Panc1 (cell line): ENCODE measurements at regions not wholly inside any gene's neighbourhood (a gene's known extent, or its start where the extent isn't known, plus 50 kb on each side); places are given as distances from the start of the nearest gene placed in this dataset.

Source experiments
- POLR2AphosphoS5 ChIP-seq: IDR thresholded peaks from 2 replicates; pipeline ENCODE4 v1.6.1; 2012; ENCODE audit warnings: mild to moderate bottlenecking, low read depth, low read length, moderate library complexity
- SIN3A ChIP-seq: IDR thresholded peaks from 2 replicates; pipeline ENCODE4 v1.6.1; 2012; ENCODE audit warnings: low read depth, mild to moderate bottlenecking, low read length, moderate library complexity, borderline replicate concordance; ENCODE audit not compliant: insufficient read depth
- TF ChIP-seq, protein P1 (sequence below): fragments of 450-650 bp; IDR thresholded peaks from 2 replicates; pipeline ENCODE4 v1.5.1; 2017; ENCODE audit warnings: mild to moderate bottlenecking
- TF ChIP-seq, protein P2 (sequence below), 2 experiments: IDR thresholded peaks; 2 replicates each; pipeline ENCODE4 v1.6.1; 2011 to 2012; ENCODE audit warnings: low read depth in 2 of 2, control low read depth in 1 of 2, low read length in 1 of 2, mild to moderate bottlenecking in 1 of 2, moderate library complexity in 1 of 2; ENCODE audit not compliant: insufficient read depth in 1 of 2

DNA sequence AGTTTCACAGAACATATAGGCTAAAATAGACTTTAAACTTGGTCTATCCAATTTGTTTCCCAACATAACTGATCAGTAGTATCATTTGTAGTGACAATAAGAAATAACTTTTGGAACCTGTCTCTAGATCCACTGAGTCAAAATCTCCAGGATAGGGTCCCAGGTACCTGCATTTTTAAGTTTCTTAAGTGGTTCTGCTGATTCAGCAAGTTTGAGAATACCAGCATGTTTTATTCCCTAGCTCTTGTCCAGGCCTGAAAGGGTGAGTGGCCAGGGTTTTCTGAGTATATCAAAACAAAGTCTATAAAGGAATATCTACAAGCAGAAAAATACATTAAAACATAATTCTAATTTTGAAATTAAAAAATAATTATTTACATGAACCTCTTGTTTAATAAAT lies 573.1 kb upstream of the POU3F4 start:
- TF ChIP-seq, protein P1, sequence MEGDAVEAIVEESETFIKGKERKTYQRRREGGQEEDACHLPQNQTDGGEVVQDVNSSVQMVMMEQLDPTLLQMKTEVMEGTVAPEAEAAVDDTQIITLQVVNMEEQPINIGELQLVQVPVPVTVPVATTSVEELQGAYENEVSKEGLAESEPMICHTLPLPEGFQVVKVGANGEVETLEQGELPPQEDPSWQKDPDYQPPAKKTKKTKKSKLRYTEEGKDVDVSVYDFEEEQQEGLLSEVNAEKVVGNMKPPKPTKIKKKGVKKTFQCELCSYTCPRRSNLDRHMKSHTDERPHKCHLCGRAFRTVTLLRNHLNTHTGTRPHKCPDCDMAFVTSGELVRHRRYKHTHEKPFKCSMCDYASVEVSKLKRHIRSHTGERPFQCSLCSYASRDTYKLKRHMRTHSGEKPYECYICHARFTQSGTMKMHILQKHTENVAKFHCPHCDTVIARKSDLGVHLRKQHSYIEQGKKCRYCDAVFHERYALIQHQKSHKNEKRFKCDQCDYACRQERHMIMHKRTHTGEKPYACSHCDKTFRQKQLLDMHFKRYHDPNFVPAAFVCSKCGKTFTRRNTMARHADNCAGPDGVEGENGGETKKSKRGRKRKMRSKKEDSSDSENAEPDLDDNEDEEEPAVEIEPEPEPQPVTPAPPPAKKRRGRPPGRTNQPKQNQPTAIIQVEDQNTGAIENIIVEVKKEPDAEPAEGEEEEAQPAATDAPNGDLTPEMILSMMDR, result no peak
- TF ChIP-seq POLR2AphosphoS5 (no peak), SIN3A (no peak)
- TF ChIP-seq, protein P2, sequence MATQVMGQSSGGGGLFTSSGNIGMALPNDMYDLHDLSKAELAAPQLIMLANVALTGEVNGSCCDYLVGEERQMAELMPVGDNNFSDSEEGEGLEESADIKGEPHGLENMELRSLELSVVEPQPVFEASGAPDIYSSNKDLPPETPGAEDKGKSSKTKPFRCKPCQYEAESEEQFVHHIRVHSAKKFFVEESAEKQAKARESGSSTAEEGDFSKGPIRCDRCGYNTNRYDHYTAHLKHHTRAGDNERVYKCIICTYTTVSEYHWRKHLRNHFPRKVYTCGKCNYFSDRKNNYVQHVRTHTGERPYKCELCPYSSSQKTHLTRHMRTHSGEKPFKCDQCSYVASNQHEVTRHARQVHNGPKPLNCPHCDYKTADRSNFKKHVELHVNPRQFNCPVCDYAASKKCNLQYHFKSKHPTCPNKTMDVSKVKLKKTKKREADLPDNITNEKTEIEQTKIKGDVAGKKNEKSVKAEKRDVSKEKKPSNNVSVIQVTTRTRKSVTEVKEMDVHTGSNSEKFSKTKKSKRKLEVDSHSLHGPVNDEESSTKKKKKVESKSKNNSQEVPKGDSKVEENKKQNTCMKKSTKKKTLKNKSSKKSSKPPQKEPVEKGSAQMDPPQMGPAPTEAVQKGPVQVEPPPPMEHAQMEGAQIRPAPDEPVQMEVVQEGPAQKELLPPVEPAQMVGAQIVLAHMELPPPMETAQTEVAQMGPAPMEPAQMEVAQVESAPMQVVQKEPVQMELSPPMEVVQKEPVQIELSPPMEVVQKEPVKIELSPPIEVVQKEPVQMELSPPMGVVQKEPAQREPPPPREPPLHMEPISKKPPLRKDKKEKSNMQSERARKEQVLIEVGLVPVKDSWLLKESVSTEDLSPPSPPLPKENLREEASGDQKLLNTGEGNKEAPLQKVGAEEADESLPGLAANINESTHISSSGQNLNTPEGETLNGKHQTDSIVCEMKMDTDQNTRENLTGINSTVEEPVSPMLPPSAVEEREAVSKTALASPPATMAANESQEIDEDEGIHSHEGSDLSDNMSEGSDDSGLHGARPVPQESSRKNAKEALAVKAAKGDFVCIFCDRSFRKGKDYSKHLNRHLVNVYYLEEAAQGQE (IDR thresholded peaks at IDR 0.05; ENCODE audit: insufficient read depth in 1 of 2, low read depth in 2 of 2, low read length in 1 of 2), result no peak
